Natural killer cell treated with Interleukin-12 subunit alpha and Interleukin-12 subunit beta and Interleukin-15 and Interleukin-18, amount 100 ng/mL, for 72 hours (primary cell): ENCODE measurements at regions not wholly inside any gene's neighbourhood (a gene's known extent, or its start where the extent isn't known, plus 50 kb on each side); places are given as distances from the start of the nearest gene placed in this dataset.

Source experiments
- ATAC-seq, 2 donors: fragments of 150-1000 bp; cut with Tn5 transposase in 1 of 2; sonication (Bioruptor Pico), chemical (Tn5 transposase) in 1 of 2; 2 replicates each; pipeline ENCODE4 v1.10.0; 2021
- DNase-seq: peaks from one replicate; pipeline ENCODE4 v3.0.0; 2022; ENCODE audit warnings: low spot score
- H3K27ac Mint-ChIP-seq, 2 donors: 1 replicate in 1 of 2; 2 replicates in 1 of 2; pipeline ENCODE4 v1.8.0; 2022; ENCODE audit warnings: mixed read lengths in 2 of 2, mild to moderate bottlenecking in 1 of 2, moderate library complexity in 1 of 2
- H3K27me3 Mint-ChIP-seq, 2 donors: 1 replicate in 1 of 2; 2 replicates in 1 of 2; pipeline ENCODE4 v1.8.0; 2022; ENCODE audit warnings: mixed read lengths in 2 of 2
- H3K36me3 Mint-ChIP-seq: one replicate; pipeline ENCODE4 v1.8.0; 2022; ENCODE audit warnings: mixed read lengths
- H3K4me1 Mint-ChIP-seq, 2 donors: 1 replicate in 1 of 2; 2 replicates in 1 of 2; pipeline ENCODE4 v1.8.0; 2022; ENCODE audit warnings: low read depth in 2 of 2, mixed read lengths in 2 of 2, mild to moderate bottlenecking in 1 of 2
- H3K4me3 Mint-ChIP-seq: one replicate; pipeline ENCODE4 v1.8.0; 2022; ENCODE audit warnings: mixed read lengths
- H3K9me3 Mint-ChIP-seq: 2 replicates; pipeline ENCODE4 v1.8.0; 2022; ENCODE audit warnings: mixed read lengths

DNA sequence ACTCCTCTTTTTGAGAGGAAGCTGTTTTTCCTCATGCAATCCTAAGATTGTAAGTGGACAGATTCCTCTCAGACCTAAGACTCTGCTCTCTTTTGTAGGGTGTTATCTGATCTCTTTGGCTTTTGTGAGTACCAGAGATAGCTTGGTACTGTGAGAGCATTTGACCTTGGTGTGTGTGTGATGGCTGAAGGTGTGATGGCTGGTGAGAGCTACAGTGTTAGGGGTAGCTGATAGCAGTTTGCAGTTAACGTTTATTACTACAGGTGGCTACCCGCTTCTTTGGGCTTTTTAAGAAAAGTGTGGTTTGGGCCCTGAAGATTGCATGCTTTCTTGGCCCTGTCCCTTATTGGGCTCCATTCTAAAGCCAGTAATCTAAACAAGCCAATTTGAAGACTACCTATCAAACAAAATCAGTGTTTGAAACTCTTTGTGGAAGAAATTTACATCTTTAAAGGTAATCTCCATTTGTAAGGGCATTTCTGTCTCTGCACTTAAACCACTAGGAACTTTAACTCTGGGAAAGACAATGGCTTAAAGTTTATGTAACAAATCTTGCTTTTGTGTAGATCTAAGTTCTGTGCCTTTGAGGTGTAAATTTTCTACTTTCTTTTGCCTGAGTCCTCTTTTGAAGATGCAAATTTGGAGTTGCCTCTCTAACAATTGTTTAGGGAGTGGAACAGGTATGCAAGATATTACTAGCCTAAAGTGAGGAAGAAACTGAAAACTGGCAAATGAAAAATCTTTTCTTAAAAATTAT is 85.3 kb upstream of the SERBP1 start:
- H3K9me3 Mint-ChIP-seq: peaks cover 9% of the 10 kb centered on the region
- ATAC-seq (no peak), DNase-seq (no peak)
- peaks cover 11% of the 10 kb centered on the region for H3K36me3 Mint-ChIP-seq
- peaks cover 0 to 2% of the 10 kb centered on the region in 2 donors for H3K27me3 Mint-ChIP-seq
- H3K4me3 Mint-ChIP-seq: no peak overlapping the region
- H3K4me1 Mint-ChIP-seq: no peaks in the 10 kb centered on the region
- no peak overlapping the region for H3K27ac Mint-ChIP-seq

- H3K4me1 Mint-ChIP-seq: no peaks in the 10 kb centered on the region
- H3K4me3 Mint-ChIP-seq: no peak overlapping the region
- DNase-seq (no peak), ATAC-seq (no peak)
- no peaks in the 10 kb centered on the region for H3K27me3 Mint-ChIP-seq
- peaks cover 11% of the 10 kb centered on the region for H3K36me3 Mint-ChIP-seq
- H3K27ac Mint-ChIP-seq: no peak overlapping the region
- peaks cover 9% of the 10 kb centered on the region for H3K9me3 Mint-ChIP-seq
Measured at GRCh38 chr1:67517046-67517445, 86.8 kb upstream of the SERBP1 start.

- no peak overlapping the region for H3K27ac Mint-ChIP-seq
- ATAC-seq (no peak), DNase-seq (no peak)
- no peaks in the 10 kb centered on the region for H3K36me3 Mint-ChIP-seq
- H3K4me1 Mint-ChIP-seq: no peaks in the 10 kb centered on the region
- no peaks in the 10 kb centered on the region for H3K9me3 Mint-ChIP-seq
- H3K27me3 Mint-ChIP-seq: peaks cover 6 to 19% of the 10 kb centered on the region in 2 donors
- H3K4me3 Mint-ChIP-seq: no peak overlapping the region
Measured at GRCh38 chr1:67522001-67522441, 91.8 kb upstream of the SERBP1 start.

DNA sequence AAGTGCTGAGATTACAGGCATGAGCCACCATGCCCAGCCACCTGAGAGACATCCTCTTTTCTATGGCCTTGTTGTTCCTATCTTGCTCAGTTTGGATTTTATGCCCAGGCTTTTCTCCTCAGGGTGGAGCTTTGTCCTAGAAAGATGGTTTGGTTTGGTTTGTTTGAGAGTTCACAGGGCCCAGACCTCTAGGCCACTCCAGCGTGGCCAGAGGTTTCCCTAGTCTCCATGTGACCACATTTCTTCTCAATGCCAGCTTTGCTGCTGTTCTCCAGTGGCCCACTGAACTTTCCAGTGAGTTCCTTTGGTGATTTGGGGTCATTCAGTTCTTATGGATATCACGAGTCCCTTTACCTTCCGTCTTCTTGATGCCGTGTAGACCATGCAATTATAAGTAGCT is 92.6 kb upstream of the SERBP1 start:
- Mint-ChIP-seq H3K4me3 (no peak overlapping the region), H3K36me3 (no peaks in the 10 kb centered on the region), H3K4me1 (no peaks in the 10 kb centered on the region), H3K27ac (no peak overlapping the region), H3K27me3 (peaks cover 10 to 24% of the 10 kb centered on the region in 2 donors), H3K9me3 (no peaks in the 10 kb centered on the region)
- DNase-seq (no peak), ATAC-seq (no peak)

- ATAC-seq: no peak
- no peak for DNase-seq
- H3K27ac Mint-ChIP-seq: no peak overlapping the region
- H3K27me3 Mint-ChIP-seq: peaks cover 11 to 24% of the 10 kb centered on the region in 2 donors
- no peaks in the 10 kb centered on the region for H3K4me1 Mint-ChIP-seq
- H3K9me3 Mint-ChIP-seq: no peaks in the 10 kb centered on the region
- H3K4me3 Mint-ChIP-seq: no peak overlapping the region
- no peaks in the 10 kb centered on the region for H3K36me3 Mint-ChIP-seq
Measured at GRCh38 chr1:67524143-67525052, 94.2 kb upstream of the SERBP1 start.

- Mint-ChIP-seq H3K36me3 (no peaks in the 10 kb centered on the region), H3K4me3 (no peak overlapping the region), H3K27me3 (peaks cover 11 to 24% of the 10 kb centered on the region in 2 donors), H3K27ac (no peak overlapping the region), H3K4me1 (no peaks in the 10 kb centered on the region), H3K9me3 (no peaks in the 10 kb centered on the region)
- ATAC-seq: no peak
- no peak for DNase-seq
Measured at GRCh38 chr1:67525053-67525760, 95.0 kb upstream of the SERBP1 start.

DNA sequence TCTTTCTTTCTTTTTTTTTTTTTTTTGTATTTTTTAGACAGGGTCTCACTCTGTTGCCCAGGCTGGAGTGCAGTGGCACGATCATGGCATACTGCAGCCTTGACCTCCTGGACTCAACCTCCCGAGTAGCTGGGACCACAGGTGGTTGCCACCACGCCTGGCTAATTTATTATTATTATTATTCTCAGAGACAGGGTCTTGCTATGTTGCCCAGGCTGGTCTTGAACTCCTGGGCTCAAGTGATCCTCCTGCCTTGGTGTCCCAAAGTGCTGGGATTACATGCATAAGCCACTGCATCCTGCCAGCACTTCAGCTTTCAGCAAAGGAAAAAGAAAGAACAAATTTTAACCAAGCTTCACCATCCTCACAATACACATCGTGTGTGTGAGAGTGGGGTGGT is 97.9 kb upstream of the SERBP1 start:
- DNase-seq: no peak
- Mint-ChIP-seq H3K36me3 (no peaks in the 10 kb centered on the region), H3K27ac (no peak overlapping the region), H3K4me1 (no peaks in the 10 kb centered on the region), H3K27me3 (peaks cover 9 to 16% of the 10 kb centered on the region in 2 donors), H3K9me3 (no peaks in the 10 kb centered on the region), H3K4me3 (no peak overlapping the region)
- ATAC-seq: no peak

DNA sequence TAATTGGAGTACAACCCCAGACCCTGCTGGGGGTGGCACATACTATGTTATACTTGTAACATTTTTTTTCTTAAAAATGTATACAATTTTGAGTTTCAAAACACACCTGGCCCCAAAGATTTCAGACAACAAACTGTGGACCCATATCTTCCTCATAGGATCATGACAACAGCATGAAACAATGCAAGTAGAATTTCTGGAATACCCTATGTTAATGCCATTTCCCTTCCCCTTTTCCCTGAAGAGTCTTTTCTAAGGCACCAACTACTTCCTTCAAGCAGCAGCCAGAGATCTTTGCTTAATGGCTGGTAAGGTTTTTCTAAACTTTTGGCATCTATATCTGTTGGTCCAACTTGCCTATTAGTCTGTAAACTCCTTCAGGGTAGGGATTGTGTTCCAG is 99.9 kb upstream of the SERBP1 start:
- ATAC-seq: no peak
- Mint-ChIP-seq H3K4me1 (peaks cover 7 to 9% of the 10 kb centered on the region in 2 donors), H3K27ac (no peak overlapping the region), H3K9me3 (no peaks in the 10 kb centered on the region), H3K27me3 (peaks cover 9 to 16% of the 10 kb centered on the region in 2 donors), H3K4me3 (no peak overlapping the region), H3K36me3 (no peaks in the 10 kb centered on the region)
- DNase-seq: no peak

DNA sequence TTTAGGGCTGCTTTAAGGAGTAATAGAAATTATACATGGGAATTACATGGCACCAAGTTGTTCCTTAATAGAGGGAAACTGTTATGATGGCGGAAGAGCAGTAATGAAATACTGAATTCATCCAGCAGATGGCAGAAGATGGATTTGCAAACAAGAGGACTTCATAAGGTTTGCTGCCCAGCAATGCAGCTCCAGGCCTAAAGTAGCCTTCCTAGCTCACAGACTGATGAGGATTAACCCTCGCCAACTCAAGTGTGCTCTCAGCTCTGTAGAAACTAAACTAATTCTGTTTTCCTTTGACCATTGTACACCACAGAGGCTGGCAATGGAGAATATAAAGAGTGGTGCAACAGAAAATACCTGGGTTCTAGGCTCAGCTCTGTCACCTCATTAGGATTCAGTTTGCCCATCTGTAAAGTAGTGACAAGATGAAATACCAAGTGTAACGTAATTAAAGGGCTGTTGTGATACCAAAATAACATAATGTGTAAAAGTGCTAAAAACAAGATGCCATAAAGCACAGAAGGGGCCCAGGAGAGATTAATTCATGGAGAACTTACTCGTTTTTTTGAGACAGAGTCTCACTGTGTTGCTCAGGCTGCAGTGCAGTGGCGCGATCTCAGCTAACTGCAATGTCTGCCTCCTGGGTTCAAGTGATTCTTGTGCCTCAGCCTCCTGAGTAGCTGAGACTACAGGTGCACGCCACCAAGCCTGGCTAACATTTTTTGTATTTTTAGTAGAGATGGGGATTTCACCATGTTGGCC is 102.4 kb upstream of the SERBP1 start:
- no peak for ATAC-seq
- no peak overlapping the region for H3K4me3 Mint-ChIP-seq
- H3K9me3 Mint-ChIP-seq: no peaks in the 10 kb centered on the region
- peaks cover 0 to 2% of the 10 kb centered on the region in 2 donors for H3K27me3 Mint-ChIP-seq
- no peak for DNase-seq
- no peak overlapping the region for H3K27ac Mint-ChIP-seq
- peaks cover 15 to 16% of the 10 kb centered on the region in 2 donors for H3K4me1 Mint-ChIP-seq
- H3K36me3 Mint-ChIP-seq: no peaks in the 10 kb centered on the region

- ATAC-seq (peak; percentile 84 to 91), DNase-seq (peak; percentile 65)
- Mint-ChIP-seq H3K27ac (peak overlapping the region; percentile 48 to 78), H3K4me3 (peak overlapping the region; percentile 65), H3K4me1 (peaks cover 15 to 16% of the 10 kb centered on the region in 2 donors), H3K27me3 (no peaks in the 10 kb centered on the region), H3K9me3 (no peaks in the 10 kb centered on the region), H3K36me3 (no peaks in the 10 kb centered on the region)
Measured at GRCh38 chr1:67534627-67535065, 104.4 kb upstream of the SERBP1 start.

- Mint-ChIP-seq H3K4me1 (peaks cover 15 to 16% of the 10 kb centered on the region in 2 donors), H3K27ac (peak overlapping the region; percentile 48 to 78), H3K36me3 (no peaks in the 10 kb centered on the region), H3K27me3 (no peaks in the 10 kb centered on the region), H3K9me3 (no peaks in the 10 kb centered on the region), H3K4me3 (no peak overlapping the region)
- peak; percentile 71 for DNase-seq
- ATAC-seq: peak; percentile 81 to 85
Measured at GRCh38 chr1:67535474-67535873, 105.3 kb upstream of the SERBP1 start.

GRCh38 chr1:67536957-67537666 is 106.9 kb upstream of the SERBP1 start:
- no peaks in the 10 kb centered on the region for H3K36me3 Mint-ChIP-seq

More at GRCh38 chr1:67536957-67537666, 106.9 kb upstream of the SERBP1 start:
- Mint-ChIP-seq H3K4me1 (peaks cover 15 to 16% of the 10 kb centered on the region in 2 donors), H3K9me3 (no peaks in the 10 kb centered on the region), H3K27ac (no peak overlapping the region), H3K27me3 (no peaks in the 10 kb centered on the region), H3K4me3 (no peak overlapping the region)
- ATAC-seq (no peak), DNase-seq (no peak)
